Peyer's patch (tissue), 4 donors: ENCODE measurements at regions not wholly inside any gene's neighbourhood (a gene's known extent, or its start where the extent isn't known, plus 50 kb on each side); places are given as distances from the start of the nearest gene placed in this dataset.

ENCODE experiments used
- CTCF ChIP-seq, 6 experiments: fragments of 450-650 bp in 4 of 6; fragments of 200-600 bp in 2 of 6; sonication (generic) in 1 of 6; IDR thresholded peaks; one replicate each; pipeline ENCODE4 v1.5.1; 2017 to 2019; ENCODE audit warnings: antibody characterized with exemption in 6 of 6, mild to moderate bottlenecking in 3 of 6, moderate library complexity in 1 of 6
- POLR2A ChIP-seq, 2 donors: fragments of 450-650 bp; IDR thresholded peaks; one replicate each; pipeline ENCODE4 v1.5.1; 2017; ENCODE audit warnings: antibody characterized with exemption in 2 of 2, mild to moderate bottlenecking in 2 of 2, moderate library complexity in 2 of 2

GRCh38 chr15:100760357-100760903, 119.2 kb upstream of the ALDH1A3 start:
- TF ChIP-seq CTCF (IDR thresholded peaks at IDR 0.05) (no peak), POLR2A (IDR thresholded peaks at IDR 0.05) (no peak)
